Tibial nerve (tissue), 4 donors: ENCODE measurements at regions not wholly inside any gene's neighbourhood (a gene's known extent, or its start where the extent isn't known, plus 50 kb on each side); places are given as distances from the start of the nearest gene placed in this dataset.

Source experiments
- DNase-seq, 2 donors: peaks; one replicate each; pipeline ENCODE4 v3.0.0-alpha.2; 2019; ENCODE audit warnings: low spot score in 2 of 2
- H3K27ac ChIP-seq, 4 donors: fragments of 200-600 bp; sonication (generic) in 3 of 4; one replicate each; pipeline ENCODE4 v1.5.1; 2017 to 2019; ENCODE audit warnings: mild to moderate bottlenecking in 1 of 4
- H3K27me3 ChIP-seq, 2 donors: fragments of 200-600 bp; sonication (generic) in 1 of 2; one replicate each; pipeline versions ENCODE4 v1.5.1 to v1.6.0; 2017 to 2019
- H3K36me3 ChIP-seq, 3 donors: fragments of 200-600 bp; sonication (generic); one replicate each; pipeline ENCODE4 v1.5.1; 2018 to 2019
- H3K4me1 ChIP-seq, 4 donors: fragments of 200-600 bp; sonication (generic) in 3 of 4; one replicate each; pipeline ENCODE4 v1.5.1; 2017 to 2019
- H3K4me3 ChIP-seq, 4 donors: fragments of 200-600 bp; sonication (generic) in 3 of 4; one replicate each; pipeline ENCODE4 v1.5.1; 2017 to 2019; ENCODE audit warnings: mild to moderate bottlenecking in 1 of 4, moderate library complexity in 1 of 4
- H3K9me3 ChIP-seq, 4 donors: fragments of 200-600 bp; sonication (generic) in 3 of 4; one replicate each; pipeline ENCODE4 v1.5.1; 2017 to 2019
- CTCF ChIP-seq, 5 experiments: fragments of 200-600 bp in 3 of 5; fragments of 450-650 bp in 2 of 5; sonication (generic) in 3 of 5; IDR thresholded peaks; one replicate each; pipeline ENCODE4 v1.5.1; 2016 to 2019; ENCODE audit warnings: antibody characterized with exemption in 5 of 5, mild to moderate bottlenecking in 3 of 5, moderate library complexity in 2 of 5
- EP300 ChIP-seq, 2 donors: sonication (generic); formaldehyde crosslinking; IDR thresholded peaks; one replicate each; pipeline ENCODE4 v1.6.1; 2017; ENCODE audit warnings: antibody characterized with exemption in 2 of 2, mild to moderate bottlenecking in 1 of 2
- POLR2A ChIP-seq, 2 donors: fragments of 450-650 bp; IDR thresholded peaks; one replicate each; pipeline ENCODE4 v1.6.1; 2017; ENCODE audit warnings: antibody characterized with exemption in 2 of 2, mild to moderate bottlenecking in 2 of 2, moderate library complexity in 2 of 2
- WGBS, 2 donors: methylation state at CpG; one replicate each; pipeline ENCODE4 v1.1.5; 2018; 5-methylcytosine and 5-hydroxymethylcytosine counted together

GRCh38 chr20:22815603-22816315, 219.4 kb upstream of the SSTR4 start:
- no peak for TF ChIP-seq EP300 (IDR thresholded peaks at IDR 0.05)
- TF ChIP-seq CTCF (IDR thresholded peaks at IDR 0.05) = no peak
- no peak for TF ChIP-seq POLR2A (IDR thresholded peaks at IDR 0.05)

GRCh38 chr20:22818636-22819035, 216.5 kb upstream of the SSTR4 start:
- TF ChIP-seq EP300 (IDR thresholded peaks at IDR 0.05) = no peak
- no peak for TF ChIP-seq CTCF (IDR thresholded peaks at IDR 0.05)

More at GRCh38 chr20:22815603-22816315, 219.4 kb upstream of the SSTR4 start:
- Histone ChIP-seq H3K9me3 (no peaks in the 10 kb centered on the region), H3K4me3 (no peak overlapping the region), H3K27ac (no peak overlapping the region), H3K27me3 (no peaks in the 10 kb centered on the region), H3K4me1 (no peaks in the 10 kb centered on the region), H3K36me3 (no peaks in the 10 kb centered on the region)
- no peak for DNase-seq
- WGBS, 2 donors = 58 to 59% methylated on average over 9 of the region's 9 CpGs

GRCh38 chr20:22819112-22819511, 216.0 kb upstream of the SSTR4 start:
- H3K27me3 ChIP-seq = no peaks in the 10 kb centered on the region
- 61 to 72% methylated on average over 4 of the region's 4 CpGs for WGBS, 2 donors
- TF ChIP-seq POLR2A (IDR thresholded peaks at IDR 0.05) (no peak), CTCF (IDR thresholded peaks at IDR 0.05) (no peak), EP300 (IDR thresholded peaks at IDR 0.05) (no peak)
- no peak for DNase-seq
- H3K4me3 ChIP-seq = no peak overlapping the region
- H3K27ac ChIP-seq = no peak overlapping the region
- H3K4me1 ChIP-seq = no peaks in the 10 kb centered on the region
- H3K36me3 ChIP-seq = no peaks in the 10 kb centered on the region
- H3K9me3 ChIP-seq = no peaks in the 10 kb centered on the region

More at GRCh38 chr20:22818636-22819035, 216.5 kb upstream of the SSTR4 start:
- Histone ChIP-seq H3K27ac (no peak overlapping the region), H3K4me1 (no peaks in the 10 kb centered on the region), H3K27me3 (no peaks in the 10 kb centered on the region), H3K4me3 (no peak overlapping the region), H3K9me3 (no peaks in the 10 kb centered on the region), H3K36me3 (no peaks in the 10 kb centered on the region)
- 84 to 89% methylated on average over 4 of the region's 4 CpGs for WGBS, 2 donors
- no peak for DNase-seq

GRCh38 chr20:22819784-22820183, 215.3 kb upstream of the SSTR4 start:
- no peak overlapping the region for H3K4me3 ChIP-seq
- 77 to 80% methylated on average over 2 of the region's 2 CpGs for WGBS, 2 donors
- H3K4me1 ChIP-seq = no peaks in the 10 kb centered on the region
- DNase-seq = no peak
- H3K36me3 ChIP-seq = no peaks in the 10 kb centered on the region
- TF ChIP-seq EP300 (IDR thresholded peaks at IDR 0.05) (no peak), POLR2A (IDR thresholded peaks at IDR 0.05) (no peak), CTCF (IDR thresholded peaks at IDR 0.05) (no peak)
- H3K27me3 ChIP-seq = no peaks in the 10 kb centered on the region
- H3K27ac ChIP-seq = no peak overlapping the region
- H3K9me3 ChIP-seq = no peaks in the 10 kb centered on the region

GRCh38 chr20:22821081-22821727, 213.9 kb upstream of the SSTR4 start:
- H3K4me1 ChIP-seq = no peaks in the 10 kb centered on the region
- DNase-seq = no peak
- no peaks in the 10 kb centered on the region for H3K36me3 ChIP-seq
- no peak overlapping the region for H3K4me3 ChIP-seq
- WGBS, 2 donors = 58 to 65% methylated on average over 7 of the region's 7 CpGs
- no peaks in the 10 kb centered on the region for H3K27me3 ChIP-seq
- TF ChIP-seq CTCF (IDR thresholded peaks at IDR 0.05) (no peak), EP300 (IDR thresholded peaks at IDR 0.05) (no peak), POLR2A (IDR thresholded peaks at IDR 0.05) (no peak)
- H3K27ac ChIP-seq = no peak overlapping the region
- no peaks in the 10 kb centered on the region for H3K9me3 ChIP-seq
